HCT116 (cell line): ENCODE measurements at regions not wholly inside any gene's neighbourhood (a gene's known extent, or its start where the extent isn't known, plus 50 kb on each side); places are given as distances from the start of the nearest gene placed in this dataset.

Experiments used
- ATAC-seq: fragments of 200-7000 bp; cut with Tn5 transposase; 2 replicates; pipeline ENCODE4 v1.9.1; 2020; ENCODE audit warnings: mild to moderate bottlenecking, moderate library complexity
- BruUV-seq: library from RNA; stranded (reverse); fragments of 400-500 nt; replicated peaks from 2 replicates; lab custom pipeline; 2021; lab: Mats Ljungman, UMichigan
- CTCF ChIA-PET: fragments of 300-600 bp; sonication (Branson Sonifier 250); formaldehyde crosslinking; loops from one replicate; lab custom pipeline; 2021; ENCODE audit warnings: antibody characterized with exemption; lab: Charles Lee
- POLR2A ChIA-PET: fragments of 300-600, 350-600 bp; sonication (Branson Sonifier 250); formaldehyde crosslinking; loops from one replicate; lab custom pipeline; 2021; ENCODE audit warnings: antibody characterized with exemption; lab: Charles Lee
- RAD21 ChIA-PET, 2 experiments: fragments of 300-600 bp; sonication (Branson Sonifier 250); formaldehyde crosslinking; loops; one replicate each; lab custom pipeline; 2023; ENCODE audit warnings: low total read pairs in 2 of 2; ENCODE audit not compliant: uncharacterized antibody in 2 of 2, unreplicated experiment in 2 of 2, low non-redundant PET in 1 of 2; lab: Charles Lee
- DNase-seq: peaks from one replicate; pipeline ENCODE4 v3.0.0-alpha.2; 2010; ENCODE audit warnings: low read depth, low spot score
- H2AFZ ChIP-seq: fragments of 200-600 bp; shearing (Covaris generic), sonication (generic); 2 replicates; pipeline ENCODE4 v1.6.1; 2017; ENCODE audit warnings: low read depth, mixed run types, mixed read lengths, antibody characterized with exemption, low read length; ENCODE audit not compliant: poor library complexity, severe bottlenecking
- H3K27ac ChIP-seq: 2 replicates; pipeline ENCODE4 v1.5.1; 2012; ENCODE audit warnings: low read depth, low read length
- H3K27me3 ChIP-seq: fragments of 200-600 bp; sonication (generic); 2 replicates; pipeline ENCODE4 v1.6.1; 2016; ENCODE audit warnings: mixed run types, low read length, mixed read lengths; ENCODE audit not compliant: insufficient read depth
- H3K36me3 ChIP-seq, 2 experiments: fragments of 200-500 bp in 1 of 2; fragments of 200-600 bp in 1 of 2; sonication (Bioruptor generic) in 1 of 2; sonication (generic) in 1 of 2; 2 replicates each; pipeline versions ENCODE4 v1.5.1 to v1.6.1; 2014 to 2016; ENCODE audit warnings: low read length in 2 of 2, inconsistent platforms in 1 of 2, mixed read lengths in 1 of 2, mixed run types in 1 of 2; ENCODE audit not compliant: insufficient read depth in 2 of 2, control insufficient read depth in 1 of 2
- H3K4me1 ChIP-seq, 2 experiments: fragments of 200-600 bp in 1 of 2; sonication (generic) in 1 of 2; 2 replicates each; pipeline versions ENCODE4 v1.5.1 to v1.6.1; 2012 to 2017; ENCODE audit warnings: low read length in 2 of 2, inconsistent platforms in 1 of 2, mild to moderate bottlenecking in 1 of 2, mixed read lengths in 1 of 2, mixed run types in 1 of 2, moderate library complexity in 1 of 2; ENCODE audit not compliant: insufficient read depth in 2 of 2, control insufficient read depth in 1 of 2
- H3K4me2 ChIP-seq: fragments of 200-600 bp; sonication (generic); 2 replicates; pipeline ENCODE4 v1.6.1; 2017; ENCODE audit warnings: mixed run types, low read length, mixed read lengths
- H3K4me3 ChIP-seq, 2 experiments: fragments of 200-600 bp in 1 of 2; sonication (generic) in 1 of 2; replicated peaks in 1 of 2; 2 replicates each; pipeline ENCODE4 v1.5.1; 2011 to 2016; ENCODE audit warnings: low read length in 2 of 2, control low read depth in 1 of 2, low read depth in 1 of 2, mild to moderate bottlenecking in 1 of 2, mixed read lengths in 1 of 2, mixed run types in 1 of 2
- H3K79me2 ChIP-seq: fragments of 200-600 bp; sonication (generic); 2 replicates; pipeline ENCODE4 v1.6.1; 2017; ENCODE audit warnings: mild to moderate bottlenecking, mixed run types, low read length, moderate library complexity, mixed read lengths; ENCODE audit not compliant: insufficient read depth
- H3K9ac ChIP-seq: fragments of 200-600 bp; sonication (generic); 2 replicates; pipeline ENCODE4 v1.6.1; 2016; ENCODE audit warnings: low read length, mixed read lengths
- H3K9me2 ChIP-seq: fragments of 200-600 bp; sonication (generic), shearing (Covaris generic); 2 replicates; pipeline ENCODE4 v1.6.1; 2017; ENCODE audit warnings: mixed run types, mild to moderate bottlenecking, moderate library complexity; ENCODE audit not compliant: insufficient read depth
- H3K9me3 ChIP-seq, 2 experiments: fragments of 200-500 bp in 1 of 2; fragments of 200-600 bp in 1 of 2; sonication (Bioruptor generic) in 1 of 2; sonication (generic) in 1 of 2; 2 replicates each; pipeline ENCODE4 v1.6.1; 2014 to 2017; ENCODE audit warnings: low read length in 2 of 2, mixed read lengths in 2 of 2, inconsistent platforms in 1 of 2, low read depth in 1 of 2, mild to moderate bottlenecking in 1 of 2, mixed run types in 1 of 2, moderate library complexity in 1 of 2; ENCODE audit not compliant: control insufficient read depth in 1 of 2, insufficient read depth in 1 of 2
- H4K20me1 ChIP-seq: fragments of 200-600 bp; sonication (generic), shearing (Covaris generic); 2 replicates; pipeline ENCODE4 v1.6.1; 2017; ENCODE audit warnings: mixed run types, mild to moderate bottlenecking, moderate library complexity; ENCODE audit not compliant: insufficient read depth
- CBX3 ChIP-seq: IDR thresholded peaks from 2 replicates; pipeline ENCODE4 v1.6.1; 2012; ENCODE audit warnings: low read depth
- CEBPB ChIP-seq: IDR thresholded peaks from 2 replicates; pipeline ENCODE4 v1.6.1; 2012; ENCODE audit warnings: low read depth
- EGR1 ChIP-seq: IDR thresholded peaks from 2 replicates; pipeline ENCODE4 v1.6.1; 2012; ENCODE audit warnings: low read depth
- ELF1 ChIP-seq: IDR thresholded peaks from 2 replicates; pipeline ENCODE4 v1.6.1; 2012; ENCODE audit warnings: low read depth, borderline replicate concordance
- EZH2 ChIP-seq: fragments of 200-600 bp; sonication (generic); IDR thresholded peaks from 2 replicates; pipeline ENCODE4 v1.6.1; 2017; ENCODE audit warnings: antibody characterized with exemption, mixed run types
- EZH2phosphoT487 ChIP-seq: fragments of 200-600 bp; IDR thresholded peaks from 2 replicates; pipeline ENCODE4 v1.6.1; 2018; ENCODE audit warnings: antibody characterized with exemption, borderline replicate concordance
- FOSL1 ChIP-seq: IDR thresholded peaks from 2 replicates; pipeline ENCODE4 v1.6.1; 2012; ENCODE audit warnings: low read depth
- JUND ChIP-seq: IDR thresholded peaks from 2 replicates; pipeline ENCODE4 v1.6.1; 2012
- POLR2AphosphoS5 ChIP-seq: IDR thresholded peaks from 2 replicates; pipeline ENCODE4 v1.6.1; 2011; ENCODE audit warnings: mild to moderate bottlenecking, low read depth, low read length, moderate library complexity
- RAD21 ChIP-seq: IDR thresholded peaks from 2 replicates; pipeline ENCODE4 v1.6.1; 2012; ENCODE audit warnings: low read depth, mild to moderate bottlenecking
- SIN3A ChIP-seq: IDR thresholded peaks from 2 replicates; pipeline ENCODE4 v1.6.1; 2012; ENCODE audit warnings: low read depth
- SP1 ChIP-seq: IDR thresholded peaks from 2 replicates; pipeline ENCODE4 v1.6.1; 2012; ENCODE audit warnings: low read depth
- SRF ChIP-seq: IDR thresholded peaks from 2 replicates; pipeline ENCODE4 v1.6.1; 2012; ENCODE audit warnings: low read depth
- TCF7L2 ChIP-seq: IDR thresholded peaks from 2 replicates; pipeline ENCODE4 v1.7.0; 2011; ENCODE audit warnings: borderline replicate concordance, inconsistent platforms; ENCODE audit not compliant: insufficient read depth, insufficient read length; ENCODE audit errors: extremely low read depth
- YY1 ChIP-seq: IDR thresholded peaks from 2 replicates; pipeline ENCODE4 v1.6.1; 2011; ENCODE audit warnings: low read length, low read depth, moderate library complexity, mild to moderate bottlenecking; ENCODE audit not compliant: insufficient replicate concordance; ENCODE audit errors: extremely low read depth
- ZFX ChIP-seq: fragments of 450-650 bp; IDR thresholded peaks from 2 replicates; pipeline ENCODE4 v1.6.1; 2017
- ZNF274 ChIP-seq: fragments of 200-500 bp; sonication (Bioruptor generic); IDR thresholded peaks from 2 replicates; pipeline ENCODE4 v1.6.1; 2014; ENCODE audit warnings: mild to moderate bottlenecking, low read depth, low read length, inconsistent platforms
- intact Hi-C: fragments of 100-400 bp; cut with micrococcal nuclease; formaldehyde crosslinking; loops from 2 replicates; pipeline ENCODE4 v1.10.0; 2022
- TF ChIP-seq, protein P1 (sequence below), 3 experiments: fragments of 200-600 bp in 1 of 3; sonication (generic) in 1 of 3; IDR thresholded peaks in 2 of 3; conservative IDR thresholded peaks in 1 of 3; 2 replicates each; pipeline ENCODE4 v1.5.1; 2012 to 2017; ENCODE audit warnings: low read depth in 2 of 3, low read length in 2 of 3, antibody characterized with exemption in 1 of 3, borderline replicate concordance in 1 of 3, control low read depth in 1 of 3, mild to moderate bottlenecking in 1 of 3, mixed read lengths in 1 of 3, mixed run types in 1 of 3, moderate library complexity in 1 of 3; ENCODE audit not compliant: insufficient read depth in 1 of 3
- TF ChIP-seq, protein P2 (sequence below): IDR thresholded peaks from 2 replicates; pipeline ENCODE4 v1.6.1; 2012
- TF ChIP-seq, protein P3 (sequence below): IDR thresholded peaks from 2 replicates; pipeline ENCODE4 v1.6.1; 2012; ENCODE audit warnings: low read depth

DNA sequence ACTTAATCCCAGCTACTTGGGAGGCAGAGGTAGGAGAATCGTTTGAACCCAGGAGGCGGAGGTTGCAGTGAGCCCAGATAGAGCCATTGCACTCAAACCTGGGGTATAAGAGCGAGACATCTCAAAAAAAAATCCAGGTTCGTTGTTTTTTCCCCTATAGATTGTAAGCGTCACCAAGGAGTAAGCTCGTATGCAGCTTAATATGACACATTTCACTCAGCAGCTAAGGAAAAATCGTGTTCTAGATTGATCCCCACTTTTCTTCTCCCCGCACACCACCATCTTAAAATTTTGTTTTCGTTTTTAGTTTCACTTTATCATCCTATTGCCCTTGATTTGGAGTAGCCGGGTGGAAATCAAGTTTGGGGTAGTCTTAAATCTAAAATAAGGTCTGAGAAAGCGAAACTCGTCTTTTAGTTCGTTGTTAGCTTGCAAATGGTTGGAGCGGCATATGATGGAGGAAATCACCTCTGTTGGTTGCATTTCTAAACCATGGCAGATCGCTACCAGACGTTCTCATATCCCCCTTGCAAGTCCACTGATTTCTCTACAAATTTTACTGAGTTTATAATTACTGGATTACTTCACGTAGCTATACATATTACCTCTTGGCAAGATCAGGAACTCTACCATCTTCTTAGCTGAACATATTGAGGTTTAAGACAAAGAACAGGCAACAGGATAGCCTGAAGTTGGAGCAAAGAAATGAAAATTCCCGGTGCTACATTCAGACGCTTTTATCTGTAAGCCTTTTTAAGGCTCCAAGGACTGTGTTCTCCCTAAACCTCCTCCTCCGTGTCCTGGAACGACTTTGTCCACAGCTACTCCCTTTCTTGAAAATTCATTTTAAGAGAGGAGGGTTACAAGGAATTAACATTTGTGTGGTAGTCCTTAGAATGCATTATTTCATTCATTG, 91.1 kb upstream of the BTN3A2 start:
- TF ChIP-seq RAD21 (no peak), SRF (no peak), FOSL1 (no peak), SIN3A (no peak), ELF1 (no peak), ZFX (no peak), CBX3 (no peak), POLR2AphosphoS5 (no peak), YY1 (no peak), EZH2 (no peak), CEBPB (no peak), JUND (no peak), TCF7L2 (no peak), EZH2phosphoT487 (no peak), ZNF274 (no peak), EGR1 (no peak), SP1 (no peak)
- TF ChIP-seq, protein P1, sequence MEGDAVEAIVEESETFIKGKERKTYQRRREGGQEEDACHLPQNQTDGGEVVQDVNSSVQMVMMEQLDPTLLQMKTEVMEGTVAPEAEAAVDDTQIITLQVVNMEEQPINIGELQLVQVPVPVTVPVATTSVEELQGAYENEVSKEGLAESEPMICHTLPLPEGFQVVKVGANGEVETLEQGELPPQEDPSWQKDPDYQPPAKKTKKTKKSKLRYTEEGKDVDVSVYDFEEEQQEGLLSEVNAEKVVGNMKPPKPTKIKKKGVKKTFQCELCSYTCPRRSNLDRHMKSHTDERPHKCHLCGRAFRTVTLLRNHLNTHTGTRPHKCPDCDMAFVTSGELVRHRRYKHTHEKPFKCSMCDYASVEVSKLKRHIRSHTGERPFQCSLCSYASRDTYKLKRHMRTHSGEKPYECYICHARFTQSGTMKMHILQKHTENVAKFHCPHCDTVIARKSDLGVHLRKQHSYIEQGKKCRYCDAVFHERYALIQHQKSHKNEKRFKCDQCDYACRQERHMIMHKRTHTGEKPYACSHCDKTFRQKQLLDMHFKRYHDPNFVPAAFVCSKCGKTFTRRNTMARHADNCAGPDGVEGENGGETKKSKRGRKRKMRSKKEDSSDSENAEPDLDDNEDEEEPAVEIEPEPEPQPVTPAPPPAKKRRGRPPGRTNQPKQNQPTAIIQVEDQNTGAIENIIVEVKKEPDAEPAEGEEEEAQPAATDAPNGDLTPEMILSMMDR (IDR thresholded peaks at IDR 0.05 in 2 of 3, conservative IDR thresholded peaks at IDR 0.05 in 1 of 3; ENCODE audit: borderline replicate concordance in 1 of 3, insufficient read depth in 1 of 3, low read depth in 2 of 3, low read length in 2 of 3) = no peak
- TF ChIP-seq, protein P2, sequence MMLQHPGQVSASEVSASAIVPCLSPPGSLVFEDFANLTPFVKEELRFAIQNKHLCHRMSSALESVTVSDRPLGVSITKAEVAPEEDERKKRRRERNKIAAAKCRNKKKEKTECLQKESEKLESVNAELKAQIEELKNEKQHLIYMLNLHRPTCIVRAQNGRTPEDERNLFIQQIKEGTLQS = no peak
- TF ChIP-seq, protein P3, sequence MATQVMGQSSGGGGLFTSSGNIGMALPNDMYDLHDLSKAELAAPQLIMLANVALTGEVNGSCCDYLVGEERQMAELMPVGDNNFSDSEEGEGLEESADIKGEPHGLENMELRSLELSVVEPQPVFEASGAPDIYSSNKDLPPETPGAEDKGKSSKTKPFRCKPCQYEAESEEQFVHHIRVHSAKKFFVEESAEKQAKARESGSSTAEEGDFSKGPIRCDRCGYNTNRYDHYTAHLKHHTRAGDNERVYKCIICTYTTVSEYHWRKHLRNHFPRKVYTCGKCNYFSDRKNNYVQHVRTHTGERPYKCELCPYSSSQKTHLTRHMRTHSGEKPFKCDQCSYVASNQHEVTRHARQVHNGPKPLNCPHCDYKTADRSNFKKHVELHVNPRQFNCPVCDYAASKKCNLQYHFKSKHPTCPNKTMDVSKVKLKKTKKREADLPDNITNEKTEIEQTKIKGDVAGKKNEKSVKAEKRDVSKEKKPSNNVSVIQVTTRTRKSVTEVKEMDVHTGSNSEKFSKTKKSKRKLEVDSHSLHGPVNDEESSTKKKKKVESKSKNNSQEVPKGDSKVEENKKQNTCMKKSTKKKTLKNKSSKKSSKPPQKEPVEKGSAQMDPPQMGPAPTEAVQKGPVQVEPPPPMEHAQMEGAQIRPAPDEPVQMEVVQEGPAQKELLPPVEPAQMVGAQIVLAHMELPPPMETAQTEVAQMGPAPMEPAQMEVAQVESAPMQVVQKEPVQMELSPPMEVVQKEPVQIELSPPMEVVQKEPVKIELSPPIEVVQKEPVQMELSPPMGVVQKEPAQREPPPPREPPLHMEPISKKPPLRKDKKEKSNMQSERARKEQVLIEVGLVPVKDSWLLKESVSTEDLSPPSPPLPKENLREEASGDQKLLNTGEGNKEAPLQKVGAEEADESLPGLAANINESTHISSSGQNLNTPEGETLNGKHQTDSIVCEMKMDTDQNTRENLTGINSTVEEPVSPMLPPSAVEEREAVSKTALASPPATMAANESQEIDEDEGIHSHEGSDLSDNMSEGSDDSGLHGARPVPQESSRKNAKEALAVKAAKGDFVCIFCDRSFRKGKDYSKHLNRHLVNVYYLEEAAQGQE = no peak
- intact Hi-C loops = no loop called here
- Histone ChIP-seq H3K9ac (no peak overlapping the region), H3K36me3 (no peaks in the 10 kb centered on the region), H3K4me1 (peaks cover 0 to 4% of the 10 kb centered on the region in 2 experiments; a peak in 2 of 4 replicates), H3K9me2 (no peaks in the 10 kb centered on the region), H2AFZ (no peak overlapping the region), H3K4me2 (no peak overlapping the region), H3K9me3 (no peaks in the 10 kb centered on the region), H3K79me2 (no peaks in the 10 kb centered on the region), H3K27ac (no peak overlapping the region), H3K4me3 (no peak overlapping the region), H4K20me1 (no peaks in the 10 kb centered on the region), H3K27me3 (no peaks in the 10 kb centered on the region)
- ChIA-PET RAD21 (no interaction called here), POLR2A (interaction anchor here (1.8 kb wide), 1 partner anchor 9 kb away, joined by 4 read pairs; no protein-coding TSS in a partner anchor), CTCF (no interaction called here)
- no TSS peak for BruUV-seq
- DNase-seq = no peak
- ATAC-seq = no peak
